ENCODE measurements at regions not wholly inside any gene's neighbourhood (a gene's known extent, or its start where the extent isn't known, plus 50 kb on each side); places are given as distances from the start of the nearest gene placed in this dataset.

GRCh38 chr4:35820003-35820402, 424.3 kb downstream of the ARAP2 start:
- H3K4me1 Mint-ChIP-seq (ENCODE audit: insufficient read depth, unreplicated experiment): no peaks in the 10 kb centered on the region
- POLR2A ChIA-PET: no interaction called here
- intact Hi-C loops (cut with micrococcal nuclease): no loop called here
- H3K27ac Mint-ChIP-seq (ENCODE audit: low read depth, unreplicated experiment): no peak overlapping the region
- H3K9me3 Mint-ChIP-seq (ENCODE audit: unreplicated experiment): no peaks in the 10 kb centered on the region
- H3K27me3 Mint-ChIP-seq (ENCODE audit: insufficient read depth, unreplicated experiment): no peaks in the 10 kb centered on the region
- H3K36me3 Mint-ChIP-seq (ENCODE audit: insufficient read depth, unreplicated experiment): no peaks in the 10 kb centered on the region
- BruUV-seq (replicated peaks): no TSS peak
- no peak overlapping the region for H3K4me3 Mint-ChIP-seq (ENCODE audit: unreplicated experiment)
- CTCF ChIA-PET: no interaction called here
- DNase-seq (ENCODE audit: unreplicated experiment): no peak
- TF ChIP-seq CTCF (IDR thresholded peaks at IDR 0.05; ENCODE audit: unreplicated experiment): no peak

DNA sequence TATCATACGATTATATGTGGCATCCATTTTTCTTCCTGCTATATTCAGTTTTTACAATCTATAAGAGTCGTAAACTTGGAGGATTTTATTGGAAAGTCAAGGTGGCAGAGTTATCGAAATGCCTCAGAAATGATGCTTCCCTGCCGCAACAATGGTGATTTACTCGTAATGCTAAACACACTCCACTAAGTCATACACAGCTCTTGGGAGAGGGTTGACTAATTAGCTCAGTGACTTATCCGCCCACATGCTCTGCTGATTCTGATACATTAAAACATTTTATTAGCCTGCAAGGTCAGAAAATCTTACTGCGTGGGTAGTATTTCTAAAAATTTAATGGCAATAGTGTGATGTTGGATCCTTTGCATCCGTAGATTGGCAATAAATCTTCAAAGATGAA, 420.1 kb downstream of the ARAP2 start:
- TF ChIP-seq CTCF (IDR thresholded peaks at IDR 0.05; ENCODE audit: unreplicated experiment): no peak
- no peak for DNase-seq (ENCODE audit: unreplicated experiment)
- H3K27me3 Mint-ChIP-seq (ENCODE audit: insufficient read depth, unreplicated experiment): no peaks in the 10 kb centered on the region
- POLR2A ChIA-PET: no interaction called here
- intact Hi-C loops (cut with micrococcal nuclease): no loop called here
- H3K27ac Mint-ChIP-seq (ENCODE audit: low read depth, unreplicated experiment): no peak overlapping the region
- no TSS peak for BruUV-seq (replicated peaks)
- H3K4me3 Mint-ChIP-seq (ENCODE audit: unreplicated experiment): no peak overlapping the region
- H3K9me3 Mint-ChIP-seq (ENCODE audit: unreplicated experiment): no peaks in the 10 kb centered on the region
- CTCF ChIA-PET: interaction anchor here (0.7 kb wide), 1 partner anchor 658 kb away, joined by 3 read pairs; no protein-coding TSS in a partner anchor
- H3K4me1 Mint-ChIP-seq (ENCODE audit: insufficient read depth, unreplicated experiment): no peaks in the 10 kb centered on the region
- no peaks in the 10 kb centered on the region for H3K36me3 Mint-ChIP-seq (ENCODE audit: insufficient read depth, unreplicated experiment)

DNA sequence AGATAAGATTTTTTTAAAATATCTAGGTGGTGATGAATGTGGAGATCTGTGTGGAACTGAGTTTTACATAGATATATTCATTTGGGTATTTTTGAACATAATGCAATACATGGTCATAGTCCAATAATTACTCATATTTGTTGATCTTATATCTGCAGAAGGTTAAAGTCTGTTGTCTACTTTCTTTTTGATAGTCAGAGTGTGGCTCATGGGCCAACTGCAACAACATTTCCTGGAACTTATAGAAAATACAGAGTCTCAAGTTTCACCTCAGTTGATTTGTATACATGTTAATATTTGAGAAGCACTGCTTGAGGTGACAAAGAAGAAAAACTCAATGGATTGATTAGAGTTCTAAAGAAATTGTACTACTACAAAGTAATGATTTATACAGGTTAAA, 408.4 kb downstream of the ARAP2 start:
- no TSS peak for BruUV-seq (replicated peaks)
- H3K27ac Mint-ChIP-seq (ENCODE audit: low read depth, unreplicated experiment): no peak overlapping the region
- H3K27me3 Mint-ChIP-seq (ENCODE audit: insufficient read depth, unreplicated experiment): no peaks in the 10 kb centered on the region
- TF ChIP-seq CTCF (IDR thresholded peaks at IDR 0.05; ENCODE audit: unreplicated experiment): no peak
- ChIA-PET CTCF (no interaction called here), POLR2A (no interaction called here)
- peak; percentile 1 for DNase-seq (ENCODE audit: unreplicated experiment)
- no peaks in the 10 kb centered on the region for H3K9me3 Mint-ChIP-seq (ENCODE audit: unreplicated experiment)
- intact Hi-C loops (cut with micrococcal nuclease): no loop called here
- H3K4me3 Mint-ChIP-seq (ENCODE audit: unreplicated experiment): no peak overlapping the region
- H3K4me1 Mint-ChIP-seq (ENCODE audit: insufficient read depth, unreplicated experiment): no peaks in the 10 kb centered on the region
- no peaks in the 10 kb centered on the region for H3K36me3 Mint-ChIP-seq (ENCODE audit: insufficient read depth, unreplicated experiment)

GRCh38 chr4:35836596-35836995, 407.7 kb downstream of the ARAP2 start:
- no TSS peak for BruUV-seq (replicated peaks)
- ChIA-PET POLR2A (no interaction called here), CTCF (no interaction called here)
- intact Hi-C loops (cut with micrococcal nuclease): no loop called here
- H3K27ac Mint-ChIP-seq (ENCODE audit: low read depth, unreplicated experiment): no peak overlapping the region
- H3K4me3 Mint-ChIP-seq (ENCODE audit: unreplicated experiment): no peak overlapping the region
- no peaks in the 10 kb centered on the region for H3K27me3 Mint-ChIP-seq (ENCODE audit: insufficient read depth, unreplicated experiment)
- no peaks in the 10 kb centered on the region for H3K36me3 Mint-ChIP-seq (ENCODE audit: insufficient read depth, unreplicated experiment)
- no peak for TF ChIP-seq CTCF (IDR thresholded peaks at IDR 0.05; ENCODE audit: unreplicated experiment)
- H3K4me1 Mint-ChIP-seq (ENCODE audit: insufficient read depth, unreplicated experiment): no peaks in the 10 kb centered on the region
- H3K9me3 Mint-ChIP-seq (ENCODE audit: unreplicated experiment): no peaks in the 10 kb centered on the region
- peak; percentile 51 for DNase-seq (ENCODE audit: unreplicated experiment)

Data from MCF 10A (cell line).